Kidney (tissue), 13 donors: ENCODE measurements at regions not wholly inside any gene's neighbourhood (a gene's known extent, or its start where the extent isn't known, plus 50 kb on each side); places are given as distances from the start of the nearest gene placed in this dataset.

Experiments used
- DNase-seq, 5 donors: peaks; one replicate each; pipeline ENCODE4 v3.0.0-alpha.2; 2013 to 2020
- FAIRE-seq: peaks from 2 replicates; lab custom pipeline; 2012; peaks lifted over from hg19 to GRCh38; lab: Jason Lieb, UNC
- H3K27ac ChIP-seq, 2 donors: one replicate each; pipeline ENCODE4 v1.7.0; 2013; ENCODE audit warnings: low read depth in 2 of 2, low read length in 2 of 2, inconsistent platforms in 1 of 2
- H3K27me3 ChIP-seq: one replicate; pipeline ENCODE4 v1.7.1; 2013; ENCODE audit warnings: low read length, inconsistent platforms; ENCODE audit not compliant: control insufficient read depth, insufficient read depth
- H3K36me3 ChIP-seq, 3 donors: one replicate each; pipeline versions ENCODE4 v1.7.0 to v1.7.1; 2013; ENCODE audit warnings: low read length in 3 of 3, control low read depth in 1 of 3, inconsistent platforms in 1 of 3; ENCODE audit not compliant: insufficient read depth in 3 of 3, control insufficient read depth in 2 of 3
- H3K4me1 ChIP-seq, 3 donors: one replicate each; pipeline versions ENCODE4 v1.7.0 to v1.7.1; 2013; ENCODE audit warnings: low read length in 3 of 3, inconsistent platforms in 1 of 3, low read depth in 1 of 3; ENCODE audit not compliant: control insufficient read depth in 2 of 3, insufficient read depth in 2 of 3
- H3K4me3 ChIP-seq, 3 donors: one replicate each; pipeline versions ENCODE4 v1.7.0 to v1.8.1; 2013; ENCODE audit warnings: low read length in 3 of 3, control low read depth in 1 of 3, inconsistent platforms in 1 of 3
- H3K9ac ChIP-seq, 3 donors: one replicate each; pipeline versions ENCODE4 v1.7.0 to v1.7.1; 2013; ENCODE audit warnings: low read length in 3 of 3, control low read depth in 1 of 3, inconsistent platforms in 1 of 3
- H3K9me3 ChIP-seq, 3 donors: one replicate each; pipeline versions ENCODE4 v1.7.0 to v1.7.1; 2013; ENCODE audit warnings: low read length in 3 of 3, control low read depth in 1 of 3, inconsistent platforms in 1 of 3; ENCODE audit not compliant: control insufficient read depth in 2 of 3, insufficient read depth in 1 of 3
- intact Hi-C: fragments of 100-400 bp; cut with DNase I; formaldehyde crosslinking; loops from one replicate; pipeline ENCODE4 v1.11.1; 2022
- TF ChIP-seq, protein P1 (sequence below): IDR thresholded peaks from 3 replicates; pipeline ENCODE4 v1.5.1; 2012; ENCODE audit warnings: mild to moderate bottlenecking, moderate library complexity, borderline replicate concordance; ENCODE audit not compliant: insufficient read depth; ENCODE audit errors: extremely low read depth
- donor health status: control.
- donor health status: control.
- donor health status: control.
- donor health status: control.
- donor health status: control.
- donor health status: DM: yes; HTN: yes; CAD: no.
- donor health status: Normal renal cell carcinoma (clear cell type).

DNA sequence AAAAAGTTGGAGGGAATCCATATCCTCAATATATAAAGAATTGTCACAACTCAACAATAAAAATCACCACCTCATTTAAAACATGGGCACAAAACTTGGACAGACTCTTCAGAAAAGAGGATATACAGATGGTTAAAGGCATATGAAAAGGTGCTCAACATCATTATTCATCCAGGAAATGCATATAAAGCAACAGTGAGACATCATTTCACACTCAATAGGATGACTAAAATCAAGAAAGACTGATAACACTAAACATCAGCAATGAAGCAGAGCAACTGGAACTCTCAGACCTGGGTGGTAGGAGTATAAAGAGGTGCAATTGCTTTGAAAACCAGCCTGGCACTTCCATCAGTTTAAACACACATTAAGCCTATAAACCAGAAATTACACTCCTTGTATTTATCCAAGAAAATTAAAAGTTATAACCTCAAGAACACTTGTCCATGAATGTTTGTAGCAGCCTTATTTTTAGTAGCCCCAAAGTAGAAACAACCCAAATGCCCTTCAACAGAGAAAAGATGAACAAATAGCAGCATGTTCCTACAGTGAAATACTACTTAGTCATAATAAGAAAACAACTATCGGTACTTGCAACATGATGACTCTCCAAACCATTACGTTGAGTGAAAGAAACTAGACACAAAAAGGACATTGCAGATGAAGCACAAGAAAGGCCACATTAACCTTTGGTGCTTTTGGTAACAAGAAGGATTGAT lies 79.1 kb upstream of the TANC1 start:
- H3K9me3 ChIP-seq: no peaks in the 10 kb centered on the region
- H3K27ac ChIP-seq: no peak overlapping the region
- TF ChIP-seq, protein P1, sequence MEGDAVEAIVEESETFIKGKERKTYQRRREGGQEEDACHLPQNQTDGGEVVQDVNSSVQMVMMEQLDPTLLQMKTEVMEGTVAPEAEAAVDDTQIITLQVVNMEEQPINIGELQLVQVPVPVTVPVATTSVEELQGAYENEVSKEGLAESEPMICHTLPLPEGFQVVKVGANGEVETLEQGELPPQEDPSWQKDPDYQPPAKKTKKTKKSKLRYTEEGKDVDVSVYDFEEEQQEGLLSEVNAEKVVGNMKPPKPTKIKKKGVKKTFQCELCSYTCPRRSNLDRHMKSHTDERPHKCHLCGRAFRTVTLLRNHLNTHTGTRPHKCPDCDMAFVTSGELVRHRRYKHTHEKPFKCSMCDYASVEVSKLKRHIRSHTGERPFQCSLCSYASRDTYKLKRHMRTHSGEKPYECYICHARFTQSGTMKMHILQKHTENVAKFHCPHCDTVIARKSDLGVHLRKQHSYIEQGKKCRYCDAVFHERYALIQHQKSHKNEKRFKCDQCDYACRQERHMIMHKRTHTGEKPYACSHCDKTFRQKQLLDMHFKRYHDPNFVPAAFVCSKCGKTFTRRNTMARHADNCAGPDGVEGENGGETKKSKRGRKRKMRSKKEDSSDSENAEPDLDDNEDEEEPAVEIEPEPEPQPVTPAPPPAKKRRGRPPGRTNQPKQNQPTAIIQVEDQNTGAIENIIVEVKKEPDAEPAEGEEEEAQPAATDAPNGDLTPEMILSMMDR: no peak
- FAIRE-seq (no peak), DNase-seq (no peak)
- no peaks in the 10 kb centered on the region for H3K36me3 ChIP-seq
- intact Hi-C loops: no loop called here
- no peak overlapping the region for H3K9ac ChIP-seq
- H3K4me3 ChIP-seq: no peak overlapping the region
- H3K4me1 ChIP-seq: no peaks in the 10 kb centered on the region
- H3K27me3 ChIP-seq: no peaks in the 10 kb centered on the region

DNA sequence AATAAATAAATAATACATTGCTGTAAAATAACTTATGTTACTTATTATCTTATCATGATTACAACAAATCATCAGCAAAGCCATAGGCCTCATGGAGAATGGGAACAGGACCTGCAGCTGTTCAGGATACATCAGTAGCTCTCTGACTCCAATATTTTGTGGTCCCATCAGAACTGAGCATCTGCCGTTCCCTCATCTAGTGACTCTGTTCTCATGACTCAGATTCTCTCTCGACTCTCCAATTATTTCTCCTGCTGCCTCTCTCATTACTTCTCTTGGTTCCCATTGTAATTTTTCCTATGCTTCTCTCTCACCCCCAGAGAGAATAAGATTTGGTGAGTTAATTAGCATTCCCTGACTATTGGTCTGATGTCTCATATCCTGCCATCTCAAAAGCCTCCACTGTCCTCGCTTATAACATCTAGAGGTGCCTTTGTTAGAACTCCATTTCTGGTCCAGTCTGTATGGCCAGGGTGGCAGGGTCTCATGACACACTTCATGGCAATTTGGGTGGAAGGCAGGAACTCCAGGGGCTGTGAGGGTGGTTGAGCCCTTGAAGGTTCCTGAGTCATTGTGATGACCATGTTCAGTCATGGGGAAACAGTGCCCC lies 78.0 kb upstream of the TANC1 start:
- intact Hi-C loops: no loop called here
- Histone ChIP-seq H3K27me3 (no peaks in the 10 kb centered on the region), H3K4me3 (no peak overlapping the region), H3K27ac (no peak overlapping the region), H3K9ac (no peak overlapping the region), H3K4me1 (no peaks in the 10 kb centered on the region), H3K9me3 (no peaks in the 10 kb centered on the region), H3K36me3 (no peaks in the 10 kb centered on the region)
- FAIRE-seq (no peak), DNase-seq (no peak)
- TF ChIP-seq, protein P1: no peak

DNA sequence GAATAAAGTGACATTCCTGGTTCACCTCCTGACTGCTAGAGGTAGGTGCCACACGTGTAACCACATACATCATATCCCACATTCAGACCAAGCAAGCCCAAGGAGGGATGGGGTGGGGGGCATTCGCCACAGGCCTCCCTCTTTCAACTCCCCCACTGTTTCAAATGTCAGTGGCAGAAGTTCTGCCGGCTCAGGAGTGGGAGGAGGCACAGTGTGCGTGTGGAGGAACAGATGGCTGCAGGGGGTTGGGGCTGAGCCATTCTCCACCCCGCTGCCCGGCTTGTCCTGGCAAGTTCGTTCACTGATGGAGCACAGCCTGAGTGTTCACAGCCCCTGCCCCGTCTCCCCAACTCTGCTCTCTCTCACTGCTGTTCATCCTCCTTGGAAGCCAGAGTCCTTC lies 75.4 kb upstream of the TANC1 start:
- H3K4me3 ChIP-seq: no peak overlapping the region
- no peaks in the 10 kb centered on the region for H3K9me3 ChIP-seq

More for the DNA sequence above, 75.4 kb upstream of the TANC1 start:
- intact Hi-C loops: no loop called here
- FAIRE-seq (no peak), DNase-seq (peak in 4 of 5 donors; percentile 58 to 68 (median 60))
- H3K27me3 ChIP-seq: no peaks in the 10 kb centered on the region
- no peaks in the 10 kb centered on the region for H3K36me3 ChIP-seq
- no peak overlapping the region for H3K9ac ChIP-seq
- TF ChIP-seq, protein P1: no peak
- H3K4me1 ChIP-seq: no peaks in the 10 kb centered on the region
- no peak overlapping the region for H3K27ac ChIP-seq
